ENCODE measurements at regions not wholly inside any gene's neighbourhood (a gene's known extent, or its start where the extent isn't known, plus 50 kb on each side); places are given as distances from the start of the nearest gene placed in this dataset.

GRCh38 chr6:3997177-3997770, 81.7 kb downstream of the FAM217A start:
- no peaks in the 10 kb centered on the region for H3K36me3 Mint-ChIP-seq (ENCODE audit: low read depth)
- no peaks in the 10 kb centered on the region for H3K9me3 Mint-ChIP-seq
- no peaks in the 10 kb centered on the region for H3K27me3 Mint-ChIP-seq (ENCODE audit: low read depth)
- peaks cover 21% of the 10 kb centered on the region for H3K4me1 Mint-ChIP-seq
- H3K4me3 Mint-ChIP-seq, result peak overlapping the region in 1 of 3 experiments; percentile 59
- TF ChIP-seq CTCF (IDR thresholded peaks at IDR 0.05; ENCODE audit: unreplicated experiment in 3 of 3), result no peak
- peak overlapping the region; percentile 88 to 93 (median 90) for H3K27ac Mint-ChIP-seq

- H3K4me1 Mint-ChIP-seq, result peaks cover 21% of the 10 kb centered on the region
- no peaks in the 10 kb centered on the region for H3K27me3 Mint-ChIP-seq (ENCODE audit: low read depth)
- H3K4me3 Mint-ChIP-seq, result no peak overlapping the region
These were observed 78.9 kb downstream of the FAM217A start for GRCh38 chr6:3999800-4000661.

GRCh38 chr6:4004249-4004648, 74.7 kb downstream of the FAM217A start:
- Mint-ChIP-seq H3K36me3 (ENCODE audit: low read depth) (peaks cover 3% of the 10 kb centered on the region), H3K4me3 (no peak overlapping the region), H3K27ac (no peak overlapping the region), H3K27me3 (ENCODE audit: low read depth) (no peaks in the 10 kb centered on the region), H3K9me3 (no peaks in the 10 kb centered on the region), H3K4me1 (peaks cover 7% of the 10 kb centered on the region)
- no peak for TF ChIP-seq CTCF (IDR thresholded peaks at IDR 0.05; ENCODE audit: unreplicated experiment in 3 of 3)

More at GRCh38 chr6:3999800-4000661, 78.9 kb downstream of the FAM217A start:
- Mint-ChIP-seq H3K27ac (no peak overlapping the region), H3K36me3 (ENCODE audit: low read depth) (peaks cover 3% of the 10 kb centered on the region), H3K9me3 (no peaks in the 10 kb centered on the region)
- TF ChIP-seq CTCF (IDR thresholded peaks at IDR 0.05; ENCODE audit: unreplicated experiment in 3 of 3), result no peak

GRCh38 chr6:4008324-4009047, 70.5 kb downstream of the FAM217A start:
- Mint-ChIP-seq H3K4me1 (peaks cover 7% of the 10 kb centered on the region), H3K36me3 (ENCODE audit: low read depth) (peaks cover 20% of the 10 kb centered on the region), H3K9me3 (peaks cover 5% of the 10 kb centered on the region), H3K27me3 (ENCODE audit: low read depth) (no peaks in the 10 kb centered on the region), H3K4me3 (no peak overlapping the region), H3K27ac (peak overlapping the region; percentile 42 to 78 (median 44))
- TF ChIP-seq CTCF (IDR thresholded peaks at IDR 0.05; ENCODE audit: unreplicated experiment in 3 of 3), result peak; percentile 46 to 66 (median 47)

- peaks cover 7% of the 10 kb centered on the region for H3K4me1 Mint-ChIP-seq
- H3K27ac Mint-ChIP-seq, result no peak overlapping the region
- TF ChIP-seq CTCF (IDR thresholded peaks at IDR 0.05; ENCODE audit: unreplicated experiment in 3 of 3), result no peak
- H3K9me3 Mint-ChIP-seq, result peaks cover 5% of the 10 kb centered on the region
- H3K4me3 Mint-ChIP-seq, result no peak overlapping the region
- no peaks in the 10 kb centered on the region for H3K27me3 Mint-ChIP-seq (ENCODE audit: low read depth)
- H3K36me3 Mint-ChIP-seq (ENCODE audit: low read depth), result peaks cover 27% of the 10 kb centered on the region
These were observed 69.5 kb downstream of the FAM217A start for GRCh38 chr6:4009486-4009885.

Measured in nephron (organoid).